ENCODE measurements at regions not wholly inside any gene's neighbourhood (a gene's known extent, or its start where the extent isn't known, plus 50 kb on each side); places are given as distances from the start of the nearest gene placed in this dataset.

- Histone ChIP-seq H3K36me3 (no peaks in the 10 kb centered on the region), H3K27ac (no peak overlapping the region), H3K4me1 (peaks cover 0 to 4% (median 0%) of the 10 kb centered on the region in 4 donors)
Measured at GRCh38 chr6:158911746-158912480, 88.1 kb downstream of the RSPH3 start.

GRCh38 chr6:158910484-158911440 lies 89.2 kb downstream of the RSPH3 start:
- TF ChIP-seq CTCF (IDR thresholded peaks at IDR 0.05): no peak
- H3K4me1 ChIP-seq: peaks cover 0 to 4% (median 0%) of the 10 kb centered on the region in 4 donors
- peaks cover 0 to 11% of the 10 kb centered on the region in 2 donors for H3K27me3 ChIP-seq
- H3K9me3 ChIP-seq: peaks cover 0 to 7% (median 6%) of the 10 kb centered on the region in 3 donors
- H3K4me3 ChIP-seq: no peak overlapping the region
- intact Hi-C loops (cut with DNase I; ENCODE audit: low total_unique reads): no loop called here
- H3K36me3 ChIP-seq: no peaks in the 10 kb centered on the region
- H3K27ac ChIP-seq: no peak overlapping the region
- DNase-seq: no peak

More at GRCh38 chr6:158911746-158912480, 88.1 kb downstream of the RSPH3 start:
- intact Hi-C loops (cut with DNase I; ENCODE audit: low total_unique reads): no loop called here
- Histone ChIP-seq H3K9me3 (no peaks in the 10 kb centered on the region), H3K4me3 (no peak overlapping the region), H3K27me3 (peaks cover 0 to 11% of the 10 kb centered on the region in 2 donors)
- DNase-seq: no peak
- TF ChIP-seq CTCF (IDR thresholded peaks at IDR 0.05): no peak

- DNase-seq: no peak
- H3K4me3 ChIP-seq: no peak overlapping the region
- peaks cover 0 to 4% (median 0%) of the 10 kb centered on the region in 4 donors for H3K4me1 ChIP-seq
- no peak overlapping the region for H3K27ac ChIP-seq
- peaks cover 0 to 15% (median 11%) of the 10 kb centered on the region in 3 donors for H3K9me3 ChIP-seq
- no peaks in the 10 kb centered on the region for H3K36me3 ChIP-seq
- H3K27me3 ChIP-seq: peaks cover 0 to 11% of the 10 kb centered on the region in 2 donors
- intact Hi-C loops (cut with DNase I; ENCODE audit: low total_unique reads): no loop called here
- no peak for TF ChIP-seq CTCF (IDR thresholded peaks at IDR 0.05)
Measured at GRCh38 chr6:158909938-158910337, 90.1 kb downstream of the RSPH3 start.

GRCh38 chr6:158908606-158909005 lies 89.4 kb upstream of the EZR start:
- peaks cover 0 to 23% (median 19%) of the 10 kb centered on the region in 3 donors for H3K9me3 ChIP-seq
- peaks cover 0 to 4% (median 0%) of the 10 kb centered on the region in 4 donors for H3K4me1 ChIP-seq
- no peak for DNase-seq
- H3K27ac ChIP-seq: no peak overlapping the region
- intact Hi-C loops (cut with DNase I; ENCODE audit: low total_unique reads): no loop called here
- no peak for TF ChIP-seq CTCF (IDR thresholded peaks at IDR 0.05)
- no peaks in the 10 kb centered on the region for H3K36me3 ChIP-seq
- H3K27me3 ChIP-seq: peaks cover 0 to 7% of the 10 kb centered on the region in 2 donors
- H3K4me3 ChIP-seq: no peak overlapping the region

- Histone ChIP-seq H3K4me1 (peaks cover 0 to 4% (median 0%) of the 10 kb centered on the region in 4 donors), H3K4me3 (no peak overlapping the region), H3K27me3 (peaks cover 0 to 5% of the 10 kb centered on the region in 2 donors), H3K9me3 (peaks cover 0 to 23% (median 19%) of the 10 kb centered on the region in 3 donors), H3K36me3 (no peaks in the 10 kb centered on the region), H3K27ac (no peak overlapping the region)
- no peak for TF ChIP-seq CTCF (IDR thresholded peaks at IDR 0.05)
- DNase-seq: no peak
- intact Hi-C loops (cut with DNase I; ENCODE audit: low total_unique reads): no loop called here
Measured at GRCh38 chr6:158907931-158908330, 88.8 kb upstream of the EZR start.
